SK-N-SH treated with all-trans-retinoic acid at 6 μM for 48 hours (cell line): ENCODE measurements at regions not wholly inside any gene's neighbourhood (a gene's known extent, or its start where the extent isn't known, plus 50 kb on each side); places are given as distances from the start of the nearest gene placed in this dataset.

Source experiments
- ATAC-seq: fragments of 200-7000 bp; cut with Tn5 transposase; 3 replicates; pipeline ENCODE4 v1.9.1; 2020; ENCODE audit warnings: mild to moderate bottlenecking, moderate library complexity
- ARNTL ChIP-seq: fragments of 450-650 bp; formaldehyde crosslinking; IDR thresholded peaks from 2 replicates; pipeline ENCODE4 v1.5.0; 2020; ENCODE audit warnings: low read depth, mild to moderate bottlenecking, moderate library complexity, borderline replicate concordance
- BACH2 ChIP-seq: fragments of 250-450 bp; sonication (Bioruptor Pico); IDR thresholded peaks from 2 replicates; pipeline ENCODE4 v1.9.0; 2021; ENCODE audit warnings: mild to moderate bottlenecking, borderline replicate concordance
- CREB5 ChIP-seq: fragments of 250-450 bp; sonication (Bioruptor Pico); IDR thresholded peaks from 2 replicates; pipeline ENCODE4 v1.5.1; 2020; ENCODE audit warnings: low read depth, mild to moderate bottlenecking, moderate library complexity
- CSDC2 ChIP-seq: fragments of 250-450 bp; sonication (Bioruptor Pico); IDR thresholded peaks from 2 replicates; pipeline ENCODE4 v1.5.0; 2020; ENCODE audit warnings: mild to moderate bottlenecking, moderate library complexity
- CSRNP3 ChIP-seq: fragments of 250-450 bp; sonication (Bioruptor Pico); IDR thresholded peaks from 2 replicates; pipeline ENCODE4 v1.5.1; 2021; ENCODE audit warnings: mild to moderate bottlenecking, moderate library complexity
- ESRRG ChIP-seq: fragments of 250-450 bp; sonication (Bioruptor Pico); IDR thresholded peaks from 2 replicates; pipeline ENCODE4 v1.6.1; 2021; ENCODE audit warnings: mild to moderate bottlenecking
- GLIS3 ChIP-seq: fragments of 250-450 bp; sonication (Bioruptor Pico); IDR thresholded peaks from 2 replicates; pipeline ENCODE4 v1.5.0; 2020; ENCODE audit warnings: mild to moderate bottlenecking, moderate library complexity
- ISL1 ChIP-seq: fragments of 250-450 bp; sonication (Bioruptor Pico); IDR thresholded peaks from 2 replicates; pipeline ENCODE4 v2.1.2; 2022; ENCODE audit warnings: mild to moderate bottlenecking, moderate library complexity
- OSR1 ChIP-seq: fragments of 250-450 bp; sonication (Bioruptor Pico); IDR thresholded peaks from 2 replicates; pipeline ENCODE4 v1.8.0; 2022; ENCODE audit warnings: moderate library complexity, mild to moderate bottlenecking, inconsistent platforms
- PPARA ChIP-seq: fragments of 250-450 bp; sonication (Bioruptor Pico); IDR thresholded peaks from 2 replicates; pipeline ENCODE4 v1.5.0; 2020; ENCODE audit warnings: mild to moderate bottlenecking, borderline replicate concordance
- RARB ChIP-seq: fragments of 250-450 bp; sonication (Bioruptor Pico); IDR thresholded peaks from 2 replicates; pipeline ENCODE4 v1.8.0; 2021; ENCODE audit warnings: mild to moderate bottlenecking, moderate library complexity
- SNAI2 ChIP-seq: fragments of 250-450 bp; sonication (Bioruptor Pico); IDR thresholded peaks from 2 replicates; pipeline ENCODE4 v1.5.0; 2020; ENCODE audit warnings: mild to moderate bottlenecking, moderate library complexity
- TCF4 ChIP-seq: fragments of 250-450 bp; sonication (Bioruptor Pico); IDR thresholded peaks from 2 replicates; pipeline ENCODE4 v1.8.0; 2021; ENCODE audit warnings: mild to moderate bottlenecking, moderate library complexity, borderline replicate concordance
- TOX ChIP-seq: fragments of 250-450 bp; sonication (Bioruptor Pico); IDR thresholded peaks from 2 replicates; pipeline ENCODE4 v1.8.0; 2021; ENCODE audit warnings: mild to moderate bottlenecking, moderate library complexity, borderline replicate concordance
- TSHZ2 ChIP-seq: fragments of 250-450 bp; sonication (Bioruptor Pico); IDR thresholded peaks from 2 replicates; pipeline ENCODE4 v1.5.0; 2020; ENCODE audit warnings: mild to moderate bottlenecking, moderate library complexity
- ZC3H10 ChIP-seq: fragments of 250-450 bp; sonication (Bioruptor Pico); IDR thresholded peaks from 2 replicates; pipeline ENCODE4 v1.5.1; 2021; ENCODE audit warnings: mild to moderate bottlenecking, moderate library complexity
- ZFP3 ChIP-seq: fragments of 250-450 bp; sonication (Bioruptor Pico); IDR thresholded peaks from 2 replicates; pipeline ENCODE4 v1.5.0; 2020; ENCODE audit warnings: mild to moderate bottlenecking, moderate library complexity
- ZFP30 ChIP-seq: fragments of 450-650 bp; formaldehyde crosslinking; IDR thresholded peaks from 2 replicates; pipeline ENCODE4 v1.5.0; 2022; ENCODE audit warnings: mild to moderate bottlenecking, moderate library complexity
- ZNF565 ChIP-seq: fragments of 450-650 bp; formaldehyde crosslinking; conservative IDR thresholded peaks from 2 replicates; pipeline ENCODE4 v1.5.0; 2020; ENCODE audit warnings: low read depth, mild to moderate bottlenecking, moderate library complexity
- ZNF70 ChIP-seq: fragments of 450-650 bp; formaldehyde crosslinking; IDR thresholded peaks from 2 replicates; pipeline ENCODE4 v1.5.0; 2020; ENCODE audit warnings: mild to moderate bottlenecking, moderate library complexity
- ZNF8 ChIP-seq: fragments of 450-650 bp; formaldehyde crosslinking; IDR thresholded peaks from 2 replicates; pipeline ENCODE4 v1.5.0; 2020; ENCODE audit warnings: mild to moderate bottlenecking, moderate library complexity
- TF ChIP-seq, protein P1 (sequence below): fragments of 250-450 bp; sonication (Bioruptor Pico); IDR thresholded peaks from 2 replicates; pipeline ENCODE4 v1.8.0; 2020; ENCODE audit warnings: mild to moderate bottlenecking, moderate library complexity, borderline replicate concordance

- no peak for ATAC-seq
- TF ChIP-seq CSRNP3 (CRISPR knock-in tag) (no peak), ZC3H10 (no peak), OSR1 (CRISPR knock-in tag) (no peak), ZNF70 (CRISPR knock-in tag) (no peak), GLIS3 (no peak), ZNF565 (CRISPR knock-in tag) (no peak), PPARA (CRISPR knock-in tag) (no peak), CREB5 (no peak), ZFP30 (no peak), ZNF8 (CRISPR knock-in tag) (no peak), TOX (CRISPR knock-in tag) (no peak), CSDC2 (no peak), ESRRG (CRISPR knock-in tag) (no peak), ARNTL (CRISPR knock-in tag) (no peak), TSHZ2 (CRISPR knock-in tag) (no peak), RARB (CRISPR knock-in tag) (no peak), ISL1 (CRISPR knock-in tag) (no peak), BACH2 (no peak), ZFP3 (CRISPR knock-in tag) (no peak)
- TF ChIP-seq, protein P1, sequence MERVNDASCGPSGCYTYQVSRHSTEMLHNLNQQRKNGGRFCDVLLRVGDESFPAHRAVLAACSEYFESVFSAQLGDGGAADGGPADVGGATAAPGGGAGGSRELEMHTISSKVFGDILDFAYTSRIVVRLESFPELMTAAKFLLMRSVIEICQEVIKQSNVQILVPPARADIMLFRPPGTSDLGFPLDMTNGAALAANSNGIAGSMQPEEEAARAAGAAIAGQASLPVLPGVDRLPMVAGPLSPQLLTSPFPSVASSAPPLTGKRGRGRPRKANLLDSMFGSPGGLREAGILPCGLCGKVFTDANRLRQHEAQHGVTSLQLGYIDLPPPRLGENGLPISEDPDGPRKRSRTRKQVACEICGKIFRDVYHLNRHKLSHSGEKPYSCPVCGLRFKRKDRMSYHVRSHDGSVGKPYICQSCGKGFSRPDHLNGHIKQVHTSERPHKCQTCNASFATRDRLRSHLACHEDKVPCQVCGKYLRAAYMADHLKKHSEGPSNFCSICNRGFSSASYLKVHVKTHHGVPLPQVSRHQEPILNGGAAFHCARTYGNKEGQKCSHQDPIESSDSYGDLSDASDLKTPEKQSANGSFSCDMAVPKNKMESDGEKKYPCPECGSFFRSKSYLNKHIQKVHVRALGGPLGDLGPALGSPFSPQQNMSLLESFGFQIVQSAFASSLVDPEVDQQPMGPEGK (CRISPR knock-in tag), result no peak
These were observed 579.5 kb downstream of the MBD2 start for GRCh38 chr18:53644799-53645471.

DNA sequence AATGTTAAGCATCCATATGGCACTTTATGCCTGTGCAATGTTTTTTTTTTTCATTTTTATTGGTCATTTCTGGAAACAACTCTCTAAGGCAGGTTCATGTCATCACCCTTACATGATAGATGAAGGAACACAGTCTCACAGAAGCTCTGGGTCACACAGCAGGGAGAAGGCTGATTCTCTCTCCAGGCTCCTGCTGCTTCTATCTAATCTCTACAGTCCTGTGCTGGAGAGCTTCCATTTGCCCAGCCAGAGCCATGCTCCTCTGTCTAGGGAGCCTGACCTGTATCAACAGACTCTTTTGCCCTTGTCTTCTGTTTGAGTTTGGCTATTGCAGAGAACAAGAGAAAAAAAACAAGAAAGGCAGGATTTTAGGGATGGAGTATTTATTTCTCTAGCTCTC is 584.8 kb downstream of the MBD2 start:
- TF ChIP-seq SNAI2 (no peak), BACH2 (no peak), ZC3H10 (no peak), RARB (CRISPR knock-in tag) (no peak), ZFP30 (no peak), ZFP3 (CRISPR knock-in tag) (no peak), ARNTL (CRISPR knock-in tag) (no peak), ZNF70 (CRISPR knock-in tag) (no peak), TCF4 (no peak), ZNF8 (CRISPR knock-in tag) (no peak), GLIS3 (no peak)
- TF ChIP-seq, protein P1 (CRISPR knock-in tag), result no peak
- ATAC-seq, result no peak

GRCh38 chr18:53629337-53629736 is 595.1 kb downstream of the MBD2 start:
- TF ChIP-seq GLIS3 (no peak), PPARA (CRISPR knock-in tag) (no peak), RARB (CRISPR knock-in tag) (no peak), TOX (CRISPR knock-in tag) (no peak), ARNTL (CRISPR knock-in tag) (no peak), ESRRG (CRISPR knock-in tag) (no peak), CSDC2 (no peak), TCF4 (no peak), CREB5 (no peak), ISL1 (CRISPR knock-in tag) (no peak), ZFP3 (CRISPR knock-in tag) (no peak)
- TF ChIP-seq, protein P1 (CRISPR knock-in tag), result no peak
- TF ChIP-seq, all 23 proteins: peak for 0

More at GRCh38 chr18:53629337-53629736, 595.1 kb downstream of the MBD2 start:
- no peak for ATAC-seq
